ENCODE measurements at regions not wholly inside any gene's neighbourhood (a gene's known extent, or its start where the extent isn't known, plus 50 kb on each side); places are given as distances from the start of the nearest gene placed in this dataset.

GRCh38 chr2:217228732-217229131, 368.9 kb upstream of the TNP1 start:
- intact Hi-C loops (cut with micrococcal nuclease; ENCODE audit: unreplicated experiment), result no loop called here
- ChIA-PET CTCF (no interaction called here), POLR2A (no interaction called here)
- TF ChIP-seq SIN3A (IDR thresholded peaks at IDR 0.05; ENCODE audit: borderline replicate concordance, insufficient read depth, low read depth, low read length) (no peak), CTCF (IDR thresholded peaks at IDR 0.05) (no peak), TCF7L2 (IDR thresholded peaks at IDR 0.05; ENCODE audit: low read depth, low read length) (no peak), REST (IDR thresholded peaks at IDR 0.05; ENCODE audit: insufficient read depth in 1 of 2, low read depth in 2 of 2, low read length in 1 of 2) (no peak), POLR2AphosphoS5 (IDR thresholded peaks at IDR 0.05; ENCODE audit: low read depth, low read length) (no peak)
- Histone ChIP-seq H3K27ac (ENCODE audit: low read length) (no peak overlapping the region), H3K27me3 (ENCODE audit: control insufficient read depth, insufficient read depth, low read length) (no peaks in the 10 kb centered on the region), H3K4me1 (ENCODE audit: control insufficient read depth, insufficient read depth, low read length) (no peaks in the 10 kb centered on the region), H3K9me3 (ENCODE audit: control insufficient read depth, insufficient read depth, low read depth, low read length) (no peaks in the 10 kb centered on the region), H3K4me3 (ENCODE audit: low read depth in 2 of 2, low read length in 2 of 2) (no peak overlapping the region), H3K36me3 (ENCODE audit: control insufficient read depth, insufficient read depth, low read length) (no peaks in the 10 kb centered on the region)
- no TSS peak for BruUV-seq (replicated peaks)
- no peak for ATAC-seq
- in situ Hi-C loops (cut with HindIII; ENCODE audit: low pct_unique_long_range_greater_than_20kb, low sequenced_read_pairs), result no loop called here
- no peak for DNase-seq (ENCODE audit: low read depth, low spot score)

GRCh38 chr2:217227794-217228193, 367.9 kb upstream of the TNP1 start:
- intact Hi-C loops (cut with micrococcal nuclease; ENCODE audit: unreplicated experiment), result no loop called here

More at GRCh38 chr2:217227794-217228193, 367.9 kb upstream of the TNP1 start:
- ChIA-PET POLR2A (no interaction called here), CTCF (no interaction called here)
- TF ChIP-seq POLR2AphosphoS5 (IDR thresholded peaks at IDR 0.05; ENCODE audit: low read depth, low read length) (no peak), REST (IDR thresholded peaks at IDR 0.05; ENCODE audit: insufficient read depth in 1 of 2, low read depth in 2 of 2, low read length in 1 of 2) (no peak), CTCF (IDR thresholded peaks at IDR 0.05) (no peak), SIN3A (IDR thresholded peaks at IDR 0.05; ENCODE audit: borderline replicate concordance, insufficient read depth, low read depth, low read length) (no peak), TCF7L2 (IDR thresholded peaks at IDR 0.05; ENCODE audit: low read depth, low read length) (no peak)
- DNase-seq (ENCODE audit: low read depth, low spot score) (no peak), ATAC-seq (no peak)
- no peaks in the 10 kb centered on the region for H3K36me3 ChIP-seq (ENCODE audit: control insufficient read depth, insufficient read depth, low read length)
- no peaks in the 10 kb centered on the region for H3K4me1 ChIP-seq (ENCODE audit: control insufficient read depth, insufficient read depth, low read length)
- H3K9me3 ChIP-seq (ENCODE audit: control insufficient read depth, insufficient read depth, low read depth, low read length), result no peaks in the 10 kb centered on the region
- H3K4me3 ChIP-seq (ENCODE audit: low read depth in 2 of 2, low read length in 2 of 2), result no peak overlapping the region
- no peak overlapping the region for H3K27ac ChIP-seq (ENCODE audit: low read length)
- in situ Hi-C loops (cut with HindIII; ENCODE audit: low pct_unique_long_range_greater_than_20kb, low sequenced_read_pairs), result no loop called here
- no TSS peak for BruUV-seq (replicated peaks)
- H3K27me3 ChIP-seq (ENCODE audit: control insufficient read depth, insufficient read depth, low read length), result no peaks in the 10 kb centered on the region

Data from Panc1 (cell line).